ENCODE measurements at regions not wholly inside any gene's neighbourhood (a gene's known extent, or its start where the extent isn't known, plus 50 kb on each side); places are given as distances from the start of the nearest gene placed in this dataset.
"Not testable (repeated sequence)": the region's sequence is repeated elsewhere in the genome, so short reads cannot be mapped to it uniquely, and the experiment has no call there.

GRCh38 chr5:40453689-40454088, 226.0 kb upstream of the PTGER4 start:
- H3K27me3 ChIP-seq (ENCODE audit: low read depth), result no peaks in the 10 kb centered on the region
- H3K9me3 ChIP-seq, result no peaks in the 10 kb centered on the region
- no peaks in the 10 kb centered on the region for H3K36me3 ChIP-seq (replicated peaks)
- DNase-seq (ENCODE audit: low spot score in 2 of 2), result no peak
- in situ Hi-C loops (cut with MboI; ENCODE audit: low sequenced_read_pairs), result no loop called here
- H3K4me3 ChIP-seq, result no peak overlapping the region
- no peaks in the 10 kb centered on the region for H3K4me1 ChIP-seq

- Histone ChIP-seq H3K9me3 (no peaks in the 10 kb centered on the region), H3K4me1 (no peaks in the 10 kb centered on the region), H3K4me3 (no peak overlapping the region), H3K27me3 (ENCODE audit: low read depth) (no peaks in the 10 kb centered on the region), H3K36me3 (replicated peaks) (no peaks in the 10 kb centered on the region)
- DNase-seq (ENCODE audit: low spot score in 2 of 2), result no peak
- in situ Hi-C loops (cut with MboI; ENCODE audit: low sequenced_read_pairs), result no loop called here
These were observed 226.7 kb upstream of the PTGER4 start for GRCh38 chr5:40452874-40453624.

GRCh38 chr5:40447438-40447837, 232.3 kb upstream of the PTGER4 start:
- DNase-seq (ENCODE audit: low spot score in 2 of 2), result no peak
- in situ Hi-C loops (cut with MboI; ENCODE audit: low sequenced_read_pairs), result no loop called here
- Histone ChIP-seq H3K36me3 (replicated peaks) (no peaks in the 10 kb centered on the region), H3K4me3 (no peak overlapping the region), H3K9me3 (no peaks in the 10 kb centered on the region), H3K4me1 (no peaks in the 10 kb centered on the region), H3K27me3 (ENCODE audit: low read depth) (no peaks in the 10 kb centered on the region)

- DNase-seq (ENCODE audit: low spot score in 2 of 2), result no peak
- Histone ChIP-seq H3K4me3 (no peak overlapping the region), H3K4me1 (no peaks in the 10 kb centered on the region), H3K27me3 (ENCODE audit: low read depth) (no peaks in the 10 kb centered on the region), H3K36me3 (replicated peaks) (no peaks in the 10 kb centered on the region), H3K9me3 (no peaks in the 10 kb centered on the region)
- in situ Hi-C loops (cut with MboI; ENCODE audit: low sequenced_read_pairs), result no loop called here
These were observed 232.8 kb upstream of the PTGER4 start for GRCh38 chr5:40446910-40447309.

GRCh38 chr5:40442346-40442745, 237.4 kb upstream of the PTGER4 start:
- Histone ChIP-seq H3K4me3 (no peak overlapping the region), H3K9me3 (no peaks in the 10 kb centered on the region), H3K27me3 (ENCODE audit: low read depth) (no peaks in the 10 kb centered on the region), H3K36me3 (replicated peaks) (no peaks in the 10 kb centered on the region), H3K4me1 (no peaks in the 10 kb centered on the region)
- DNase-seq (ENCODE audit: low spot score in 2 of 2), result no peak
- in situ Hi-C loops (cut with MboI; ENCODE audit: low sequenced_read_pairs), result no loop called here

- Histone ChIP-seq H3K4me3 (no peak overlapping the region), H3K9me3 (no peaks in the 10 kb centered on the region), H3K4me1 (no peaks in the 10 kb centered on the region), H3K27me3 (ENCODE audit: low read depth) (no peaks in the 10 kb centered on the region), H3K36me3 (replicated peaks) (no peaks in the 10 kb centered on the region)
- in situ Hi-C loops (cut with MboI; ENCODE audit: low sequenced_read_pairs), result no loop called here
- no peak for DNase-seq (ENCODE audit: low spot score in 2 of 2)
These were observed 238.0 kb upstream of the PTGER4 start for GRCh38 chr5:40441733-40442132.

GRCh38 chr5:40440746-40441145, 239.0 kb upstream of the PTGER4 start:
- no peak for DNase-seq (ENCODE audit: low spot score in 2 of 2)
- Histone ChIP-seq H3K4me1 (no peaks in the 10 kb centered on the region), H3K27me3 (ENCODE audit: low read depth) (no peaks in the 10 kb centered on the region), H3K9me3 (no peaks in the 10 kb centered on the region), H3K4me3 (no peak overlapping the region), H3K36me3 (replicated peaks) (no peaks in the 10 kb centered on the region)
- in situ Hi-C loops (cut with MboI; ENCODE audit: low sequenced_read_pairs), result no loop called here

- H3K4me1 ChIP-seq; H3K4me3 ChIP-seq; H3K36me3 ChIP-seq (replicated peaks); H3K27me3 ChIP-seq (ENCODE audit: low read depth); H3K9me3 ChIP-seq; DNase-seq (ENCODE audit: low spot score in 2 of 2); in situ Hi-C loops (cut with MboI; ENCODE audit: low sequenced_read_pairs): not testable (repeated sequence)
These were observed 240.6 kb upstream of the PTGER4 start for GRCh38 chr5:40439103-40439502.

GRCh38 chr5:40438646-40439045, 241.1 kb upstream of the PTGER4 start:
- H3K36me3 ChIP-seq (replicated peaks); in situ Hi-C loops (cut with MboI; ENCODE audit: low sequenced_read_pairs); H3K4me1 ChIP-seq; H3K9me3 ChIP-seq; DNase-seq (ENCODE audit: low spot score in 2 of 2); H3K27me3 ChIP-seq (ENCODE audit: low read depth); H3K4me3 ChIP-seq: not testable (repeated sequence)

- in situ Hi-C loops (cut with MboI; ENCODE audit: low sequenced_read_pairs), result no loop called here
- H3K4me3 ChIP-seq, result no peak overlapping the region
- H3K27me3 ChIP-seq (ENCODE audit: low read depth), result no peaks in the 10 kb centered on the region
- H3K36me3 ChIP-seq (replicated peaks), result no peaks in the 10 kb centered on the region
- no peaks in the 10 kb centered on the region for H3K4me1 ChIP-seq
- no peak for DNase-seq (ENCODE audit: low spot score in 2 of 2)
- no peaks in the 10 kb centered on the region for H3K9me3 ChIP-seq
These were observed 242.3 kb upstream of the PTGER4 start for GRCh38 chr5:40437452-40437861.

- H3K9me3 ChIP-seq, result no peaks in the 10 kb centered on the region
- H3K4me3 ChIP-seq, result no peak overlapping the region
- no peaks in the 10 kb centered on the region for H3K4me1 ChIP-seq
- DNase-seq (ENCODE audit: low spot score in 2 of 2), result no peak
- H3K27me3 ChIP-seq (ENCODE audit: low read depth), result no peaks in the 10 kb centered on the region
- H3K36me3 ChIP-seq (replicated peaks), result no peaks in the 10 kb centered on the region
- in situ Hi-C loops (cut with MboI; ENCODE audit: low sequenced_read_pairs), result no loop called here
These were observed 243.0 kb upstream of the PTGER4 start for GRCh38 chr5:40436535-40437237.

GRCh38 chr5:40435706-40436105, 244.0 kb upstream of the PTGER4 start:
- H3K4me1 ChIP-seq; DNase-seq (ENCODE audit: low spot score in 2 of 2); H3K4me3 ChIP-seq; H3K27me3 ChIP-seq (ENCODE audit: low read depth); H3K9me3 ChIP-seq; in situ Hi-C loops (cut with MboI; ENCODE audit: low sequenced_read_pairs); H3K36me3 ChIP-seq (replicated peaks): not testable (repeated sequence)

GRCh38 chr5:40432836-40433235, 246.9 kb upstream of the PTGER4 start:
- Histone ChIP-seq H3K4me1 (no peaks in the 10 kb centered on the region), H3K9me3 (no peaks in the 10 kb centered on the region), H3K27me3 (ENCODE audit: low read depth) (no peaks in the 10 kb centered on the region), H3K4me3 (no peak overlapping the region), H3K36me3 (replicated peaks) (no peaks in the 10 kb centered on the region)
- DNase-seq (ENCODE audit: low spot score in 2 of 2), result no peak
- in situ Hi-C loops (cut with MboI; ENCODE audit: low sequenced_read_pairs), result no loop called here

- H3K4me1 ChIP-seq, result no peaks in the 10 kb centered on the region
- no peak for DNase-seq (ENCODE audit: low spot score in 2 of 2)
- H3K36me3 ChIP-seq (replicated peaks), result no peaks in the 10 kb centered on the region
- in situ Hi-C loops (cut with MboI; ENCODE audit: low sequenced_read_pairs), result no loop called here
- H3K4me3 ChIP-seq, result no peak overlapping the region
- H3K9me3 ChIP-seq, result no peaks in the 10 kb centered on the region
- no peaks in the 10 kb centered on the region for H3K27me3 ChIP-seq (ENCODE audit: low read depth)
These were observed 248.0 kb upstream of the PTGER4 start for GRCh38 chr5:40431734-40432133.

All from HAP-1 (cell line).